Thoracic aorta (tissue), 2 donors: ENCODE measurements at regions not wholly inside any gene's neighbourhood (a gene's known extent, or its start where the extent isn't known, plus 50 kb on each side); places are given as distances from the start of the nearest gene placed in this dataset.

Experiments
- ATAC-seq: fragments of 150-250 bp; one replicate; pipeline ENCODE4 v1.8.0; 2017; ENCODE audit warnings: low read depth; ENCODE audit not compliant: insufficient number of reproducible peaks, low FRiP score
- DNase-seq: peaks from one replicate; pipeline ENCODE4 v3.0.0-alpha.2; 2020; ENCODE audit warnings: low spot score
- H3K27ac ChIP-seq, 2 donors: fragments of 200-600 bp; sonication (generic); 1 replicate in 1 of 2; 2 replicates in 1 of 2; pipeline ENCODE4 v1.5.1; 2016; ENCODE audit warnings: mild to moderate bottlenecking in 2 of 2, moderate library complexity in 2 of 2
- H3K27me3 ChIP-seq: fragments of 200-600 bp; sonication (generic); replicated peaks from 2 replicates; pipeline ENCODE4 v1.6.0; 2016; ENCODE audit warnings: mild to moderate bottlenecking; ENCODE audit not compliant: insufficient read depth
- H3K36me3 ChIP-seq: fragments of 200-600 bp; sonication (generic); one replicate; pipeline ENCODE4 v1.5.1; 2016
- H3K4me1 ChIP-seq, 2 donors: fragments of 200-600 bp; sonication (generic); 1 replicate in 1 of 2; 2 replicates in 1 of 2; pipeline versions ENCODE4 v1.5.1 to v1.6.0; 2016; ENCODE audit warnings: low read depth in 2 of 2, mild to moderate bottlenecking in 1 of 2; ENCODE audit not compliant: control insufficient read depth in 1 of 2
- H3K4me3 ChIP-seq: fragments of 200-600 bp; sonication (generic); 2 replicates; pipeline ENCODE4 v1.5.1; 2016; ENCODE audit warnings: mild to moderate bottlenecking
- H3K9me3 ChIP-seq: fragments of 200-600 bp; sonication (generic); 2 replicates; pipeline ENCODE4 v1.5.1; 2016
- TF ChIP-seq, protein P1 (sequence below): fragments of 200-600 bp; sonication (generic); IDR thresholded peaks from one replicate; pipeline ENCODE4 v1.5.1; 2019; ENCODE audit warnings: antibody characterized with exemption

DNA sequence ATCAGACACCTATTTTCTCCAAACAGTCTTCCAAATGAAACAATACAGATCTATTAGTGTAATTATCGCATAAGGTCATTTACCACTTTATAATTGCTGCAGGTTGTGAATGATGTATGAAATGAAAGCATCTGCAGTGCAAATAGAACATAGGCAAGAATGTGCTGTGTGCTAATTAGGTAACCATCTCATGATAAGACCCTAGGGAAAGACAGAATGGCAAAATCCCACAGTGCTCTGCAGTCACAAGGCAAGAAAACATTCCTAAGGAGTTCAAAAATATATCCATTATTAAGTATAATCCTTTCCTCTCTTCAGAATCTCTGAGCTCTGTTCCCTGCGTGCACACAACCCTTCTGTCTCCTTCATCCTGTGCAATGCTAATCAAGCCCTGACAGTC lies 488.1 kb downstream of the NR4A2 start:
- no peak for ATAC-seq
- H3K36me3 ChIP-seq = no peaks in the 10 kb centered on the region
- H3K27me3 ChIP-seq = no peaks in the 10 kb centered on the region
- H3K9me3 ChIP-seq = no peaks in the 10 kb centered on the region
- no peaks in the 10 kb centered on the region for H3K4me1 ChIP-seq
- TF ChIP-seq, protein P1, sequence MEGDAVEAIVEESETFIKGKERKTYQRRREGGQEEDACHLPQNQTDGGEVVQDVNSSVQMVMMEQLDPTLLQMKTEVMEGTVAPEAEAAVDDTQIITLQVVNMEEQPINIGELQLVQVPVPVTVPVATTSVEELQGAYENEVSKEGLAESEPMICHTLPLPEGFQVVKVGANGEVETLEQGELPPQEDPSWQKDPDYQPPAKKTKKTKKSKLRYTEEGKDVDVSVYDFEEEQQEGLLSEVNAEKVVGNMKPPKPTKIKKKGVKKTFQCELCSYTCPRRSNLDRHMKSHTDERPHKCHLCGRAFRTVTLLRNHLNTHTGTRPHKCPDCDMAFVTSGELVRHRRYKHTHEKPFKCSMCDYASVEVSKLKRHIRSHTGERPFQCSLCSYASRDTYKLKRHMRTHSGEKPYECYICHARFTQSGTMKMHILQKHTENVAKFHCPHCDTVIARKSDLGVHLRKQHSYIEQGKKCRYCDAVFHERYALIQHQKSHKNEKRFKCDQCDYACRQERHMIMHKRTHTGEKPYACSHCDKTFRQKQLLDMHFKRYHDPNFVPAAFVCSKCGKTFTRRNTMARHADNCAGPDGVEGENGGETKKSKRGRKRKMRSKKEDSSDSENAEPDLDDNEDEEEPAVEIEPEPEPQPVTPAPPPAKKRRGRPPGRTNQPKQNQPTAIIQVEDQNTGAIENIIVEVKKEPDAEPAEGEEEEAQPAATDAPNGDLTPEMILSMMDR = no peak
- H3K4me3 ChIP-seq = no peak overlapping the region
- H3K27ac ChIP-seq = no peak overlapping the region
- DNase-seq = no peak

DNA sequence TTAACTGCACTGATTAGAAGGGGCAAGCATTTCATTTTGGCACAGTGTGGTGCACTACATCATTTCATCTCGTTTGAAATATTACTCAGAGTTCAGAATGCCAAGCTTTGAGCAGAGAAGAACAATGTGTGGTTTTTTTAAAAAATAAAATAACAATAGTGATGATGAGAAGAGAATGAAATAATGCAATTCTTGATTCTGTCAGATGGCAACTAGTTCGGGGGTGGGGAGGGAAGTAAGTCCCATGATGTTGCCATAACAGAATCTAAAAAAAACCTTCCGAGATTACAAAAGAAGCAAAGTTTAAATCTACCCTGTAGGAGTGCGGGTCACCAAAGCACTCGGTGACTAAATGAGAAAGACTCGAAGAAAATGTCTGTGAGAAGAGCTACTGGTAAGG lies 490.4 kb downstream of the NR4A2 start:
- ATAC-seq = no peak
- no peak overlapping the region for H3K27ac ChIP-seq
- no peak overlapping the region for H3K4me3 ChIP-seq
- TF ChIP-seq, protein P1 = no peak
- no peaks in the 10 kb centered on the region for H3K27me3 ChIP-seq
- no peaks in the 10 kb centered on the region for H3K36me3 ChIP-seq
- no peaks in the 10 kb centered on the region for H3K9me3 ChIP-seq
- H3K4me1 ChIP-seq = no peaks in the 10 kb centered on the region
- no peak for DNase-seq

DNA sequence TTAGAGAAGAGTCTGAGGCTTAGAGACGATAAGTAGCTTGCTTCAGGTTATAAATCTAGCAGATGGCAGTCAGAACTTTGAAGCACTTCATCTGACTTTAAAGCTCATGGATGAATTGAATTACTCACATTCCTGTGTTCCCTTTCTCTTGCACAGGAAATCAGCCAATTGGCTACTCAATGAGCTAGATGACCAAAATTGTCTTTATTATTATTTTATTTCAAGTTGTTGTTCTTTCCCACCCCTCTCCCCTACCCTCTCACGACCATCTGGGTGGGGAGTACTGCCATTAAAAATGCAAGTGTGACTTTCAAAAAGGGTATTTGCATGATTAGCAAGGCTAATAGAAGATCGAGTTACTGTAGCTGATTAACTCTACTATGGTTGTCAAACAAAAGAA lies 491.1 kb downstream of the NR4A2 start:
- Histone ChIP-seq H3K9me3 (no peaks in the 10 kb centered on the region), H3K27ac (no peak overlapping the region), H3K27me3 (no peaks in the 10 kb centered on the region), H3K36me3 (no peaks in the 10 kb centered on the region), H3K4me1 (no peaks in the 10 kb centered on the region), H3K4me3 (no peak overlapping the region)
- TF ChIP-seq, protein P1 = no peak
- ATAC-seq (no peak), DNase-seq (no peak)

DNA sequence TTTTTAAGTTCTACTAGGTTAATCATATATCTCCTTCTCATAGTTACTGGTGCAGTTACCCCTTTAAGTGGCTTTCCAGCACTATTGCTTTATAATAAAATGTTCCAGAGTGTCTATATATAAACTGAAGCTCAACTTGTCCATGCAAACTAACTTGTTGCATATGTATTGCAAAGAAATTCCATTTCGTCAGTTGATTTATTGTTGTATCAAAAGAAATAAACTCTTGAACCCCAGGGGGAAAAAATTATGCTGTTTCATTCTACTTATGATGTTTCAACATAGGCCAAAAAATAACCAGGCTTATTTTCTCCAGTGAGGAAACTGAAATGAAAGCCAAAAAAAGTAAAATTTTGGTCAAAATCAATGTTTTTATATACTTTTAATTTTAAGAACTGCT lies 491.9 kb downstream of the NR4A2 start:
- Histone ChIP-seq H3K4me1 (no peaks in the 10 kb centered on the region), H3K36me3 (no peaks in the 10 kb centered on the region), H3K27me3 (no peaks in the 10 kb centered on the region), H3K4me3 (no peak overlapping the region), H3K27ac (no peak overlapping the region), H3K9me3 (no peaks in the 10 kb centered on the region)
- TF ChIP-seq, protein P1 = no peak
- ATAC-seq = no peak
- no peak for DNase-seq

DNA sequence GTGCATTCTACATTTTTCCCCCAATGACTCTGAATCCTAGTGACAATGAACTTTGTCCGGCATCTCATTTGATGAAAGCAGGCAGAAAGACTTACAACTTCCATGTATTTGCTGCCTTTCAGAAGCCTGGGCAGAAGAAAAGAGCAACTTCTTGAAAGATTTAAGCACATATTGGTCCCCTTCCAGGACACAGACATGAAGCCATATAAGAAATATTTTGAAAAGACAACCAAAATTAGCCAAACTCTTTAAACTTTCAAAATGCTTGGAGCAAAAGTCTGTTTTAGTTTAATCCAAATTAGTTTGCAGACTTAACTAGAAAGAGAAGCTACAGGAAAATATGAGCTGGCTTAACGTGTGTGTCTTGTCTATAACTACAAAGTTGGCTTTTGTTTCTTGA lies 492.5 kb downstream of the NR4A2 start:
- TF ChIP-seq, protein P1 = no peak
- Histone ChIP-seq H3K4me3 (no peak overlapping the region), H3K27me3 (no peaks in the 10 kb centered on the region), H3K36me3 (no peaks in the 10 kb centered on the region), H3K4me1 (no peaks in the 10 kb centered on the region), H3K27ac (no peak overlapping the region), H3K9me3 (no peaks in the 10 kb centered on the region)
- DNase-seq (no peak), ATAC-seq (no peak)
